ENCODE measurements at regions not wholly inside any gene's neighbourhood (a gene's known extent, or its start where the extent isn't known, plus 50 kb on each side); places are given as distances from the start of the nearest gene placed in this dataset.
"Not testable (repeated sequence)": the region's sequence is repeated elsewhere in the genome, so short reads cannot be mapped to it uniquely, and the experiment has no call there.

DNA sequence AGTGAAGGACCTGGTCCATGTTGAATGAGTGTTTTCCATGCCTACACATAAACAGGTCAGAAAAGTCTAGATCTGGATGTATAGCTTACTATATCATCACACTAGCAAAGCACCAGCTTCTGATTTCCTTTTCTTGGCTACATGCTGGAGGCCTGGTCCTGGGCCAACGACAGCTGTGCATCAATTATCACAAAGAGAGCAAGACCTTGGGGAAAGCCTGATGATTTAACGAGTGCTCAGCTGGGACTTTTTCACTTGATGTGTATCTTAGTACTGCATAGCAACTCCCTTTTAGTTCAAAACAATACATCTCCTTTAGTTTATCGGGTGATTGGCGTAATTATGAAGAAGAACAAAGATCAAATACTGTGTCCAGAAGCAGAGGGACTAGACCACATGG lies 358.2 kb downstream of the KIF2B start:
- H3K27me3 ChIP-seq (ENCODE audit: insufficient read depth, low read length): no peaks in the 10 kb centered on the region
- H3K27ac ChIP-seq (ENCODE audit: low read depth, low read length): no peak overlapping the region
- no peak overlapping the region for H3K9ac ChIP-seq (ENCODE audit: low read depth, low read length)
- H3K36me3 ChIP-seq (ENCODE audit: insufficient read depth, low read length): no peaks in the 10 kb centered on the region
- 90% methylated on average over 3 of the region's 4 CpGs for WGBS
- no peaks in the 10 kb centered on the region for H3K9me3 ChIP-seq (ENCODE audit: insufficient read depth, low read depth, low read length)
- no peaks in the 10 kb centered on the region for H3K4me1 ChIP-seq (ENCODE audit: insufficient read depth, low read length)
- no peak overlapping the region for H3K4me3 ChIP-seq (ENCODE audit: low read length)

DNA sequence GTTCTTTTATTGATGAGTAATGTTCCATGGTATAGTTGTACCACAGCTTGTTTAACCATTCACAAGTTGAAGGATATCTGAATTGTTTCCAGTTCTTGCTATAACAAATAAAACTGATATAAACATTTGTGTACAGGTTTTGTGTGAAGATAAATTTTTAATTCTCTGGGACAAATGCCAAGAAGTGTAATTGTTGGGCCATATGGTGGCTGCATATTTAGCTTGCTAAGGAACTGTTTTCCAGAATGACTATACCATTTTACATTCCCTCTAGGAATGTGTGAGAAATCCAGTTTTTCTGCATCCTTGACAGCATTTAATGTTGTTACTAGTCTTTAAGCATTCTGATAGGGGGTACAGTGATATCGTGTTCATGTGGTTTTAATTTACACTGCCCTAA lies 368.5 kb downstream of the KIF2B start:
- no peaks in the 10 kb centered on the region for H3K36me3 ChIP-seq (ENCODE audit: insufficient read depth, low read length)
- 0 out of 2 replicates have a peak, but pooled peaks cover 6% of the 10 kb centered on the region for H3K9me3 ChIP-seq (ENCODE audit: insufficient read depth, low read depth, low read length)
- WGBS: 92% methylated on average over 1 of the region's 1 CpG
- H3K4me3 ChIP-seq (ENCODE audit: low read length): no peak overlapping the region
- no peaks in the 10 kb centered on the region for H3K4me1 ChIP-seq (ENCODE audit: insufficient read depth, low read length)
- no peak overlapping the region for H3K9ac ChIP-seq (ENCODE audit: low read depth, low read length)
- no peaks in the 10 kb centered on the region for H3K27me3 ChIP-seq (ENCODE audit: insufficient read depth, low read length)
- H3K27ac ChIP-seq (ENCODE audit: low read depth, low read length): no peak overlapping the region

DNA sequence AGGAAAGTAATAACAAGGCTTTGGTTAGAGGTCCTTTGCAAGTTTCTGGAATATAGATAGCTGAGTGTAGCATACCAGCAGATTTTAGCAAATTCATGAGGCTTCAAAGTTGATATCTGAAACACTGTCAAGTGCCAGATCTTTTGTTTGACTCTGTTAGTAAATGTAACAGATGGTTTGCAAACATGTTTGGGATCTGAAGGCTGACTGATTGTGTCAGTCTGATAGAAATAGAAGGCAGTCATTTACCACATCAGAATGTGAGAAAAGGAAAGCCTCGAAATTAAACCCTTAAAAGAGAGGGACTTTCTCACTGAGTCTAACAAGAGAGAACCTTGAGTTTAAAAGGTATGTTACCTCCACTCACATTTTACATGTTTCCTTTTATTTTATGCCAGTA lies 371.5 kb downstream of the KIF2B start:
- no peak overlapping the region for H3K9ac ChIP-seq (ENCODE audit: low read depth, low read length)
- no peak overlapping the region for H3K4me3 ChIP-seq (ENCODE audit: low read length)
- 100% methylated on average over 1 of the region's 1 CpG for WGBS
- H3K27me3 ChIP-seq (ENCODE audit: insufficient read depth, low read length): no peaks in the 10 kb centered on the region
- no peak overlapping the region for H3K27ac ChIP-seq (ENCODE audit: low read depth, low read length)
- H3K9me3 ChIP-seq (ENCODE audit: insufficient read depth, low read depth, low read length): 0 out of 2 replicates have a peak, but pooled peaks cover 6% of the 10 kb centered on the region
- H3K4me1 ChIP-seq (ENCODE audit: insufficient read depth, low read length): no peaks in the 10 kb centered on the region
- no peaks in the 10 kb centered on the region for H3K36me3 ChIP-seq (ENCODE audit: insufficient read depth, low read length)

DNA sequence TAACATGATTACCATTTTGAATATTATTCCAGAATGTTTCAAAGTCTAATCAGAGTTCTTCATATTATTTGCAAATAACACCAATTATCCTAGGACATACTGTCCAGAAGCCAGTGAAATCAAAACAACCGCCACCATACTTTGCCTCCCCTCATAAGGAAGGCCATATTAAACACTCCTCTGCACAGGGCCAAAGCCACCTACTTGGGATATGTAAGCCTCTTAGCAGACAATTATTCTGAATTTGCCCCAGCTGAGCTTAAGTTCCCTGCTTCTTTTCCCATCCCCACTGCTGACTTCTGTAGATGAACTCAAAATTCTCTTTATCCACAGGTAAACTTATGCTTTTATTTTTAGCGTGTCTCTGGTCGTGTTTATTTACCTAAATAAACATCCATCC lies 374.0 kb downstream of the KIF2B start:
- Histone ChIP-seq H3K36me3 (ENCODE audit: insufficient read depth, low read length) (no peaks in the 10 kb centered on the region), H3K27ac (ENCODE audit: low read depth, low read length) (no peak overlapping the region), H3K27me3 (ENCODE audit: insufficient read depth, low read length) (no peaks in the 10 kb centered on the region), H3K9ac (ENCODE audit: low read depth, low read length) (no peak overlapping the region), H3K9me3 (ENCODE audit: insufficient read depth, low read depth, low read length) (0 out of 2 replicates have a peak, but pooled peaks cover under 1% of the 10 kb centered on the region), H3K4me3 (ENCODE audit: low read length) (no peak overlapping the region), H3K4me1 (ENCODE audit: insufficient read depth, low read length) (no peaks in the 10 kb centered on the region)
- 93% methylated on average over 3 of the region's 3 CpGs for WGBS

DNA sequence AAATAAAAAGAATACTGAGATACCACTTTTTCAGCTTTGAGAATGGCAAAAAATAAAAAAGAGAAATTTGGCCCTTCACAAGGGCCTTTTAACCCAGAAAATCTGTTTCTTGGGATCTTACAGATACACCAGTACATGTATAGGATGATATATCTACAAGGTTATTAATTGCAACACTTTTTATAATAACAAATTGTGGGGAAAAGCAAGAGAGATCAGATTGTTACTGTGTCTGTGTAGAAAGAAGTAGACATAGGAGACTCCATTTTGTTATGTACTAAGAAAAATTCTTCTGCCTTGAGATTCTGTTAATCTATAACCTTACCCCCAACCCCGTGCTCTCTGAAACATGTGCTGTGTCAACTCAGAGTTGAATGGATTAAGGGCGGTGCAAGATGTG lies 378.7 kb downstream of the KIF2B start:
- H3K4me3 ChIP-seq (ENCODE audit: low read length); H3K9me3 ChIP-seq (ENCODE audit: insufficient read depth, low read depth, low read length); H3K4me1 ChIP-seq (ENCODE audit: insufficient read depth, low read length); H3K9ac ChIP-seq (ENCODE audit: low read depth, low read length); H3K27me3 ChIP-seq (ENCODE audit: insufficient read depth, low read length); H3K36me3 ChIP-seq (ENCODE audit: insufficient read depth, low read length); H3K27ac ChIP-seq (ENCODE audit: low read depth, low read length): not testable (repeated sequence)
- no CpG with 5 or more reads among the region's 2 CpGs for WGBS

DNA sequence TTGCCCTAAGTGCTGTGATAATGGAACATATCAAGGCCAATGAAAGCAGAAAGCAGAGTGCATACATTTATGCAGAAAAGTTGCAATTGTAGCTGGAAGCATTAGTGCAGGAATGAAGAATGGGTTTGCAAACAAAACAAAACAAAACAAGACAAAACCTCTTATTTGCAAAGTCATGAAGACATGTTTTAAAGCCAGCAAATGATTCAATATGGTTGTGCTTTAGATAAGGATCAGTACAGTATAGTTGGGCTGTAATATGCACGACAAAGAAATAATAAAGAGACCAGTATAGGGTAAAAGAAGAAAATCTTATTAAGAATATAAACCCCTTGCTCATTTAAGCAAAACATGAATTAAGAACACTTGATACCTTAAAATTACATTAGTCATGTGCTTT lies 398.1 kb downstream of the KIF2B start:
- WGBS: 88% methylated on average over 1 of the region's 1 CpG
- H3K36me3 ChIP-seq (ENCODE audit: insufficient read depth, low read length): no peaks in the 10 kb centered on the region
- no peaks in the 10 kb centered on the region for H3K9me3 ChIP-seq (ENCODE audit: insufficient read depth, low read depth, low read length)
- H3K4me3 ChIP-seq (ENCODE audit: low read length): no peak overlapping the region
- no peaks in the 10 kb centered on the region for H3K4me1 ChIP-seq (ENCODE audit: insufficient read depth, low read length)
- no peak overlapping the region for H3K27ac ChIP-seq (ENCODE audit: low read depth, low read length)
- no peak overlapping the region for H3K9ac ChIP-seq (ENCODE audit: low read depth, low read length)
- no peaks in the 10 kb centered on the region for H3K27me3 ChIP-seq (ENCODE audit: insufficient read depth, low read length)

DNA sequence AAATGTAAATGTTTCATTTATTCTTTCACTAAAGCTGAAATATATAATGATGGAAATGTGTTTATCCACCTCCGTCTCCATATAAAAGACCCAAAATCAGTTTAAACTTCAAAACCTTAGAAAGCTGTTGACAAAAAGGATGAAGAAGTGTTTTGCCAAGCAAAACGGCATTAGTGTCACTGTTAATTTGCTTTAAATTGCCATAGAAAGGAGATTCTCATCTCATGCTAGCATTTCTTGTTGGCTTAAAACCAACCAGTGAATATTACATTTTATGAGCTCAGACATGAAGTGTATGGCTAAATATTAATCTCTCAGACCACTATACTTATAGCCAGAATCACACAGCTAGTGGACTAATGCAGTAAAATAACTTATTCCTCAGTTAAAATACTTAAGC lies 398.8 kb downstream of the KIF2B start:
- H3K27me3 ChIP-seq (ENCODE audit: insufficient read depth, low read length): no peaks in the 10 kb centered on the region
- H3K9me3 ChIP-seq (ENCODE audit: insufficient read depth, low read depth, low read length): no peaks in the 10 kb centered on the region
- WGBS: 39% methylated on average over 1 of the region's 2 CpGs

DNA sequence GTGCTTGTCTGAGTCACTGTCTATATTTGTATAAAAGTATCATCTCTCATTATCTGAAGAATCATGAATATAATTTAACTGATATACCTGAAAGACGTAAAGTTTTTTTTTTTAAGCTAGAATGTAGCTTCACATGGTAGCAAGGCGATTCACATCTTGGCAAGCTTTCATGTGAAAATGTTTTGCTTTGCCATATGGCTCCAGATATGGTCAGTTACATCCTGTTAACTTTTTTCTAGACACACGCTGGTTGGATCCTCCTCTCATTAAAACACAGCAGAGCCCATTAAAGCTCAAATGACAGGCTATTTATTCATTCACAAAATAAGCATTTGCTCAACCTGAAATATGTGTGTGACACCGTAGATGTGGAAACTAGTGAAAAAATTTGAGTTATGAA lies 412.8 kb downstream of the KIF2B start:
- no peak overlapping the region for H3K27ac ChIP-seq (ENCODE audit: low read depth, low read length)
- H3K27me3 ChIP-seq (ENCODE audit: insufficient read depth, low read length): no peaks in the 10 kb centered on the region
- no peaks in the 10 kb centered on the region for H3K36me3 ChIP-seq (ENCODE audit: insufficient read depth, low read length)
- H3K4me1 ChIP-seq (ENCODE audit: insufficient read depth, low read length): no peaks in the 10 kb centered on the region
- H3K9me3 ChIP-seq (ENCODE audit: insufficient read depth, low read depth, low read length): peaks cover 7% of the 10 kb centered on the region; the same call in 1 of the 2 replicates
- WGBS: 94% methylated on average over 4 of the region's 4 CpGs
- H3K9ac ChIP-seq (ENCODE audit: low read depth, low read length): no peak overlapping the region
- H3K4me3 ChIP-seq (ENCODE audit: low read length): no peak overlapping the region

More for the DNA sequence above, 398.8 kb downstream of the KIF2B start:
- H3K27ac ChIP-seq (ENCODE audit: low read depth, low read length): no peak overlapping the region
- no peak overlapping the region for H3K9ac ChIP-seq (ENCODE audit: low read depth, low read length)
- H3K4me3 ChIP-seq (ENCODE audit: low read length): no peak overlapping the region
- H3K4me1 ChIP-seq (ENCODE audit: insufficient read depth, low read length): no peaks in the 10 kb centered on the region
- no peaks in the 10 kb centered on the region for H3K36me3 ChIP-seq (ENCODE audit: insufficient read depth, low read length)

DNA sequence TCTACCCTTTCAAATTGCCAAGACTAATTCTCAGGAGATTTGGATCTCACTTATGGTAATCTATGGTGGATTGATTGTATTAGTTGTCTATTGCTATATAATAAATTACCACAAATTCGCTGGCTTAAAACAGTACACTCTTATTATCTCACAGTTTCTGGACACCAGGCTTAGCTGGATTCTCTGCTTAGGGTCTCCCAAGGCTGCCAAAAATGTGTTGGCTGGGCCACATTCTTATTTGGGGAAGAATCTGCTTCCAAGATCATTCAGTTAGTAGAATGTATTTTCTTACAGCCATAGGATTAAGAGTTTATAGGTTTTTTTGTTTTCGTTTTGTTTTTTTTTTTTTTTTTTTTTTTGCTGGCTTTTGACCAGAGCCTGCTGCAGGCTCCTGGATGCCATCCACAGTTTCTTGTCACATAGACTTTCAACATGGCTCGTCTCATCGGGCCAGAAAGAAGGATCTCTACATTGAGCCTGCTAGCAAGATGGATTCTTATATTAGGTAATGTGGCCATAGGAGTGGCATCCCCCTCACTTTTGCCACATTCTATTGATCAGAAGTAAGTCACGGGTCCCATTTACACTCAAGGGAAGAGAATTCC lies 415.3 kb downstream of the KIF2B start:
- H3K9ac ChIP-seq (ENCODE audit: low read depth, low read length): no peak overlapping the region
- WGBS: 81% methylated on average over 5 of the region's 5 CpGs

DNA sequence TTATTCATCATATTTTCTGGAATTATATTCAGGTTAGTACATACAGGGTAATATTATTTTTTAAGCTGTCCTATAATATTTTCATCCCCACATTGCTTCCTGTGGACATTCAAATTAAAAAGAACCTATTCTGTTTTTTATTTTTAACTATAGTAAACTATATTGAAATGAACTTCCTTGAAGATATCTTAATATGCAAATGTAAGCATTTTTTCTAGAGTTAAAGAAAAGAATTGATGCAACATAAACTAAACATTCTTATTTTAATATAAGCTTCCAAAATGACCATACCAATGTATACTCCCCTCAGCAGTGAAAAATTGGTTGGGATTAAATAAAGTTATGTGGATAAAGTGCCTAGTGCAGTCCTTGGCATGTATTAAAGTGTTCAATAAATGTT lies 416.6 kb downstream of the KIF2B start:
- no peaks in the 10 kb centered on the region for H3K4me1 ChIP-seq (ENCODE audit: insufficient read depth, low read length)
- H3K27ac ChIP-seq (ENCODE audit: low read depth, low read length): no peak overlapping the region
- peaks cover 27% of the 10 kb centered on the region for H3K9me3 ChIP-seq (ENCODE audit: insufficient read depth, low read depth, low read length)
- H3K4me3 ChIP-seq (ENCODE audit: low read length): no peak overlapping the region
- H3K27me3 ChIP-seq (ENCODE audit: insufficient read depth, low read length): no peaks in the 10 kb centered on the region
- no peak overlapping the region for H3K9ac ChIP-seq (ENCODE audit: low read depth, low read length)
- H3K36me3 ChIP-seq (ENCODE audit: insufficient read depth, low read length): no peaks in the 10 kb centered on the region

More for the DNA sequence above, 415.3 kb downstream of the KIF2B start:
- H3K9me3 ChIP-seq (ENCODE audit: insufficient read depth, low read depth, low read length): peaks cover 18% of the 10 kb centered on the region
- H3K27ac ChIP-seq (ENCODE audit: low read depth, low read length): no peak overlapping the region
- no peaks in the 10 kb centered on the region for H3K27me3 ChIP-seq (ENCODE audit: insufficient read depth, low read length)
- no peaks in the 10 kb centered on the region for H3K36me3 ChIP-seq (ENCODE audit: insufficient read depth, low read length)
- H3K4me3 ChIP-seq (ENCODE audit: low read length): no peak overlapping the region
- no peaks in the 10 kb centered on the region for H3K4me1 ChIP-seq (ENCODE audit: insufficient read depth, low read length)

DNA sequence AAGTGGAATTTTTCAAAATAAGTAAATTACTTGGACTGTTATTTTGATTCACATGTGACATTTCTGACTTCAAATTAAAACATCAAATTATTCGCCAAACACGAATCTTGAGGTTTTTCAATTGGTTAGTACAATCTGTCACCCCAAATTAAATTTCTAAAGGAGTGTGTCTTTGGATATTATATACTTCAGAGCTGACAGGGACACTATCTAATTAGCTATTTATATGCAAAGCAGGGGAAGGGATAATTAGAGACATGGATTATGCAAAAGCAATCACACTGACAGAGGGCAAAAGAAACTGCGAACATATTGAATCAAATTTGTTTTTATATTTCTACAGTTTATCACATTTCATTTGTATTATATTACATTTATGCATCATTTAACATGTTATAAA lies 433.0 kb downstream of the KIF2B start:
- no peak overlapping the region for H3K4me3 ChIP-seq (ENCODE audit: low read length)
- no peaks in the 10 kb centered on the region for H3K36me3 ChIP-seq (ENCODE audit: insufficient read depth, low read length)
- no peak overlapping the region for H3K9ac ChIP-seq (ENCODE audit: low read depth, low read length)
- H3K4me1 ChIP-seq (ENCODE audit: insufficient read depth, low read length): peaks cover 33% of the 10 kb centered on the region
- no peaks in the 10 kb centered on the region for H3K27me3 ChIP-seq (ENCODE audit: insufficient read depth, low read length)
- H3K27ac ChIP-seq (ENCODE audit: low read depth, low read length): peak overlapping the region; percentile 33; the same call in 1 of the 2 replicates
- WGBS: 80% methylated on average over 2 of the region's 3 CpGs
- H3K9me3 ChIP-seq (ENCODE audit: insufficient read depth, low read depth, low read length): 0 out of 2 replicates have a peak, but pooled peaks cover 5% of the 10 kb centered on the region

DNA sequence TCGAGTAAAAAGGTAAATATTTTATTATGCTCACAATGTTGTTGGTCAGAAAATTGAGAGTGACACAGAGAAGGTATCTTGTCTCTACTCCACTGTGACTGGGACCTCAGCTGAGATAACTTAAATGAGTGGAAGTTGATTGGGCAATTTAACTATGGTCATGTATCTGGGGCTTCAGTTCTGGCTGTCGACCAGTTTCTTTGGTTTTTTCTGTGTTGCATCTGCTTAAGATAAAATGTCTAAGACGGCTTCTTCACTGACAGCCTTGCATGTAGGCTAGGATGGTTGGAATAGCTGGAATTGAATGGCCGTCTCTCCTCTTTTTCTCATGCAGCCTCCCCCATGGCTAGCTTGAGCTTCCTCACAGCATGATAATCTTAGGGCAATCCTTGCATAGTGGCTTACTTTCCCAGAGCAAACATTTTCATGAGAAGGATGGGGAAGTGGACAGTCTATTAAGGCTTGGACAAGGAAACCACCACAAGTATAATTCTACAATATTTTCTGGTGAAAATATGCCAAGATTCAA lies 433.7 kb downstream of the KIF2B start:
- Histone ChIP-seq H3K4me1 (ENCODE audit: insufficient read depth, low read length) (peaks cover 33% of the 10 kb centered on the region), H3K9me3 (ENCODE audit: insufficient read depth, low read depth, low read length) (0 out of 2 replicates have a peak, but pooled peaks cover 5% of the 10 kb centered on the region), H3K27ac (ENCODE audit: low read depth, low read length) (peak overlapping the region; percentile 73), H3K9ac (ENCODE audit: low read depth, low read length) (no peak overlapping the region), H3K36me3 (ENCODE audit: insufficient read depth, low read length) (no peaks in the 10 kb centered on the region), H3K27me3 (ENCODE audit: insufficient read depth, low read length) (no peaks in the 10 kb centered on the region), H3K4me3 (ENCODE audit: low read length) (no peak overlapping the region)
- whole genome bisulfite sequencing: 39% methylated on average over 4 of the region's 4 CpGs
